GM23338 (cell line): ENCODE measurements at regions not wholly inside any gene's neighbourhood (a gene's known extent, or its start where the extent isn't known, plus 50 kb on each side); places are given as distances from the start of the nearest gene placed in this dataset.

ENCODE experiments used
- EZH2 ChIP-seq: fragments of 200-600 bp; sonication (generic); IDR thresholded peaks from one replicate; pipeline ENCODE4 v1.8.0; 2017; ENCODE audit warnings: antibody characterized with exemption, mild to moderate bottlenecking, low read depth; ENCODE audit not compliant: unreplicated experiment
- EZH2phosphoT487 ChIP-seq: fragments of 200-600 bp; sonication (generic); IDR thresholded peaks from one replicate; pipeline ENCODE4 v1.8.1; 2018; ENCODE audit warnings: antibody characterized with exemption; ENCODE audit not compliant: unreplicated experiment
- REST ChIP-seq: IDR thresholded peaks from one replicate; pipeline ENCODE4 v1.6.1; 2018; ENCODE audit warnings: antibody characterized with exemption; ENCODE audit not compliant: unreplicated experiment

DNA sequence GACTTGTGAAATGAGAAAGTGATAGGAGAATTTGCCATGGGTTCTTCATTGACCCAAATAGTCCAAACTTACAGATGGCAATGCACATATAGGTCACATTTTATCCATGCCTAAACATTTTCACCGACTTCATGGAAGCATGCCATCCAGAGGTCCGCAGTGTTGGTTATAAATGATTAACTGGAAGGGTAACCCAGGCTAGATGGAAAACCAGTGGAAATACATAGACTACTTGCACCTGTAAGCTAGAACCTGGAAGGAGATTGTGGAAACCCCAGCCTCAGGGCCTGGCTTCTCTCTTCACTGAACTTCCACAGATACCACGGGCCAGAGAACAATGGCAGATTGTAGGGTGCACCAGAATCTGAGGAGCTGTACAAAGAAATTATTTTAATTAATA is 103.8 kb upstream of the SYNDIG1 start:
- TF ChIP-seq EZH2 (no peak), EZH2phosphoT487 (no peak), REST (no peak)
